Body of pancreas (tissue), 4 donors: ENCODE measurements at regions not wholly inside any gene's neighbourhood (a gene's known extent, or its start where the extent isn't known, plus 50 kb on each side); places are given as distances from the start of the nearest gene placed in this dataset.

ENCODE experiments used
- CTCF ChIP-seq, 7 experiments: fragments of 450-650 bp in 4 of 7; fragments of 200-600 bp in 3 of 7; sonication (generic) in 3 of 7; IDR thresholded peaks; one replicate each; pipeline ENCODE4 v1.5.1; 2016 to 2019; ENCODE audit warnings: antibody characterized with exemption in 7 of 7
- POLR2A ChIP-seq, 3 donors: fragments of 450-650 bp; IDR thresholded peaks; one replicate each; pipeline ENCODE4 v1.6.1; 2016; ENCODE audit warnings: antibody characterized with exemption in 3 of 3, mild to moderate bottlenecking in 2 of 3

- no peak for TF ChIP-seq CTCF (IDR thresholded peaks at IDR 0.05)
- no peak for TF ChIP-seq POLR2A (IDR thresholded peaks at IDR 0.05)
Observed at GRCh38 chr6:51365566-51365965, 546.9 kb downstream of the TFAP2B start.
